BJ (cell line): ENCODE measurements at regions not wholly inside any gene's neighbourhood (a gene's known extent, or its start where the extent isn't known, plus 50 kb on each side); places are given as distances from the start of the nearest gene placed in this dataset.

Experiments used
- CTCF ChIA-PET: fragments of 350-600 bp; formaldehyde crosslinking; extraction: SDS; loops from one replicate; lab custom pipeline; 2021; ENCODE audit warnings: antibody characterized with exemption, inconsistent platforms; lab: Yijun Ruan, JAX
- POLR2A ChIA-PET: fragments of 300-600 bp; sonication (Branson Sonifier 250); formaldehyde crosslinking; extraction: SDS; loops from one replicate; lab custom pipeline; 2021; ENCODE audit warnings: antibody characterized with exemption; lab: Charles Lee
- DNase-seq: peaks from one replicate; pipeline ENCODE4 v3.0.0-alpha.2; 2011; ENCODE audit warnings: low read depth
- H3K27me3 ChIP-seq: 2 replicates; pipeline ENCODE4 v1.6.0; 2011; ENCODE audit warnings: low read length; ENCODE audit not compliant: control insufficient read depth, insufficient read depth
- H3K36me3 ChIP-seq: 2 replicates; pipeline ENCODE4 v1.5.1; 2011; ENCODE audit warnings: low read length; ENCODE audit not compliant: control insufficient read depth, insufficient read depth
- H3K4me3 ChIP-seq: 2 replicates; pipeline ENCODE4 v1.5.1; 2011; ENCODE audit warnings: low read depth, mild to moderate bottlenecking, control low read depth, low read length
- TF ChIP-seq, protein P1 (sequence below): IDR thresholded peaks from 2 replicates; pipeline ENCODE4 v1.5.1; 2011; ENCODE audit warnings: low read depth, mild to moderate bottlenecking, control low read depth, inconsistent platforms, low read length, moderate library complexity; ENCODE audit not compliant: insufficient read depth

DNA sequence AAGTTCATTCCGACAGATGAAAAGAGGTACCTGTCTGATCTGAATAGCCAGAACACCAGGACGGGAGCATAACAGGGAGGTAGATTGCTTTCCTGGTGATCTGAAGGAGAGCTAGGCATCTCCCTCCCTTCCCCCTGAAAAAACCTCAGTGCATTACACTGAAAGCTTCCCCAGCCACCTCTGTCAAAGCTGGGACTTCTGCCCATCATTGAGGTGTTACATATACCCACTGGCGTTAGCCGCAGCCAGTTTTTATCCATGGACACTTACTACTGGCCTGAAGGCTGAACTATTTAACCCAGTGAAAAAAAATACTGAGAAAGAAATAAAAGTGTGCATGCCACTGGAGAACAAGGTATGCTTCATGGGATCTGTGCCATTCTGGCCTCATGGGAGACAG is 568.3 kb upstream of the ADAMTS5 start:
- DNase-seq = no peak
- Histone ChIP-seq H3K4me3 (no peak overlapping the region), H3K27me3 (no peaks in the 10 kb centered on the region), H3K36me3 (no peaks in the 10 kb centered on the region)
- CTCF ChIA-PET = interaction anchor here (0.6 kb wide), 1 partner anchor 13 kb away, joined by 3 read pairs; no protein-coding TSS in a partner anchor
- TF ChIP-seq, protein P1, sequence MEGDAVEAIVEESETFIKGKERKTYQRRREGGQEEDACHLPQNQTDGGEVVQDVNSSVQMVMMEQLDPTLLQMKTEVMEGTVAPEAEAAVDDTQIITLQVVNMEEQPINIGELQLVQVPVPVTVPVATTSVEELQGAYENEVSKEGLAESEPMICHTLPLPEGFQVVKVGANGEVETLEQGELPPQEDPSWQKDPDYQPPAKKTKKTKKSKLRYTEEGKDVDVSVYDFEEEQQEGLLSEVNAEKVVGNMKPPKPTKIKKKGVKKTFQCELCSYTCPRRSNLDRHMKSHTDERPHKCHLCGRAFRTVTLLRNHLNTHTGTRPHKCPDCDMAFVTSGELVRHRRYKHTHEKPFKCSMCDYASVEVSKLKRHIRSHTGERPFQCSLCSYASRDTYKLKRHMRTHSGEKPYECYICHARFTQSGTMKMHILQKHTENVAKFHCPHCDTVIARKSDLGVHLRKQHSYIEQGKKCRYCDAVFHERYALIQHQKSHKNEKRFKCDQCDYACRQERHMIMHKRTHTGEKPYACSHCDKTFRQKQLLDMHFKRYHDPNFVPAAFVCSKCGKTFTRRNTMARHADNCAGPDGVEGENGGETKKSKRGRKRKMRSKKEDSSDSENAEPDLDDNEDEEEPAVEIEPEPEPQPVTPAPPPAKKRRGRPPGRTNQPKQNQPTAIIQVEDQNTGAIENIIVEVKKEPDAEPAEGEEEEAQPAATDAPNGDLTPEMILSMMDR = no peak
- POLR2A ChIA-PET = no interaction called here

DNA sequence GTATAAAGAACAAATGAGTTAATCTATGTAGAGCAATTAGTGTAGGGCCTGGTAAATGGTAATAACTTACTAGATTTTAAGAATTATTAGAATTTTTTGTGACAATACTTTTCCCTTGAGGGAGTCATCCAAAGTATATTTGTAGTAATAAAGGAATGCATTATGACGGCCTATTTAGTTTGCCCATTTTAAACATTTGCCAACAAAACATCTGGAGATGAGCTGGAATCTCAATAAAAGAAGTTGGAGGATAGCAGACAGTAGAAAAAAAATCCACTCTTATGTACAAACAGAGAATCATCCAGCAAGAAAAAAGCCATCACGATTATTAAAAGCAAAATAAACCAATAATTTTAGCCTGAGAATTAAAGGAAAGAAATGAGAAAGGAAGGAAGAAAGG is 567.3 kb upstream of the ADAMTS5 start:
- DNase-seq = no peak
- no peak overlapping the region for H3K4me3 ChIP-seq
- CTCF ChIA-PET = no interaction called here

DNA sequence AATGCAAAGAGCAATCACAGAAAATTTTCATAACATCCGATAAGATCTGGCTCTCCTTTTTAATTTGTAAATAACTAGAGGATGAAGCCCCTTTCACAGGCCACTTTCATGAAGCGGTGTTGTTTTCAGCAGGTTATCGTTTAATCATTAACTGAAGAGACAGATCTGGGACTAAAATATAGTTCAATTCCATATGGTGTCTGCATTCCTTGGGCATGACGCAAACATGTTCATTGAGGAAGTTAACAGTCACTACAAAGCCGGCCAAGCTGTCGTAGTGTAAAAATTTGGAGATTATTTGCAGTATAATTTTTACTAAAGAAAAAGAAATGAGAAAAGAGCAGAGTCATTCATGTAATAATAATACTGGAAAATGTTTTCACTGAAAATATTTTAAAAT is 565.2 kb upstream of the ADAMTS5 start:
- Histone ChIP-seq H3K4me3 (no peak overlapping the region), H3K36me3 (no peaks in the 10 kb centered on the region), H3K27me3 (no peaks in the 10 kb centered on the region)
- DNase-seq = no peak
- POLR2A ChIA-PET = no interaction called here
- TF ChIP-seq, protein P1 = no peak
- CTCF ChIA-PET = no interaction called here

More for the DNA sequence above, 567.3 kb upstream of the ADAMTS5 start:
- POLR2A ChIA-PET = interaction anchor here (0.7 kb wide), 1 partner anchor 23 kb away, joined by 5 read pairs; no protein-coding TSS in a partner anchor
- Histone ChIP-seq H3K27me3 (no peaks in the 10 kb centered on the region), H3K36me3 (no peaks in the 10 kb centered on the region)
- TF ChIP-seq, protein P1 = no peak

DNA sequence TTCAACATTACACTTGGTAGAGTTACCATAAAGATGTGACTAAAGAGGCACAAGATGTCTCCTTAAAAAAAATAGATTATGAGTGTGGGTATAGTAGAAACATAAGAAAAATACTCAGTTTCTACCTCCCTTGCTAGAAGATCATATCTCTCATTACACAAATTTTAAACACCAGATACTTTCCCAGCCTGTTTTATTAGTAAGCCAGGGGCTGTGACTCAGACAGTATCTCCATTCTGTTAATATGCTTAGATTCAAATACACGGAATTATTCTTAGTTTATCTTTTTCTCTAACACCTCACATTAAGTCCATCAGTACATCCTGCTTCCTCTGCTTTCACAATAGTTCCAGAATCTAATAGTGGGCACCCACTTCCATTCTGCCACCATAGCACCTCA is 561.8 kb upstream of the ADAMTS5 start:
- POLR2A ChIA-PET = no interaction called here
- Histone ChIP-seq H3K4me3 (no peak overlapping the region), H3K27me3 (no peaks in the 10 kb centered on the region), H3K36me3 (no peaks in the 10 kb centered on the region)
- TF ChIP-seq, protein P1 = no peak
- no peak for DNase-seq
- CTCF ChIA-PET = no interaction called here

DNA sequence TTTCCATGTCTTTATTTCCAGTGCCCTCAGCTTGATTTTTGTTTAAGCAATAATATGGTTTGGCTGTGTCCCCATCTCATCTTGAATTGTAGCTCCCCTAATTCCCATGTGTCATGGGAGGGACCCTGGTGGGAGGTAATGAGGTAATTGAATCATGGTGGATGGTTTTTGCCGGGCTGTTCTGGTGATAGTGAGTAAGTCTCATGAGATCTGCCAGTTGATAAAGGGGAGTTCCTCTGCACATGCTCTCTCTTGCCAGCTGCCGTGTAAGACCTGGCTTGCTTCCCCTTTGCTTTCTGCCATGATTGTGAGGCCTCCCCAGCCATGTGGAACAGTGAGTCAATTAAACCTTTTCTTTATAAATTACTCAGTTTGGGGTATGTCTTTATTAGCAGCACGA is 559.6 kb upstream of the ADAMTS5 start:
- Histone ChIP-seq H3K4me3 (no peak overlapping the region), H3K27me3 (no peaks in the 10 kb centered on the region), H3K36me3 (no peaks in the 10 kb centered on the region)
- TF ChIP-seq, protein P1 = no peak
- DNase-seq = no peak
- CTCF ChIA-PET = no interaction called here
- POLR2A ChIA-PET = no interaction called here
